Activated CD4-positive, CD25-positive, alpha-beta regulatory T cell treated with anti-CD3 and anti-CD28 coated beads, Interleukin-2, amount 50 U/mL, for 24 hours (primary cell): ENCODE measurements at regions not wholly inside any gene's neighbourhood (a gene's known extent, or its start where the extent isn't known, plus 50 kb on each side); places are given as distances from the start of the nearest gene placed in this dataset.

Experiments
- ATAC-seq, 2 donors: fragments of 150-1000 bp; cut with Tn5 transposase; one replicate each; pipeline ENCODE4 v1.10.0; 2021; ENCODE audit warnings: mild to moderate bottlenecking in 1 of 2, moderate library complexity in 1 of 2

DNA sequence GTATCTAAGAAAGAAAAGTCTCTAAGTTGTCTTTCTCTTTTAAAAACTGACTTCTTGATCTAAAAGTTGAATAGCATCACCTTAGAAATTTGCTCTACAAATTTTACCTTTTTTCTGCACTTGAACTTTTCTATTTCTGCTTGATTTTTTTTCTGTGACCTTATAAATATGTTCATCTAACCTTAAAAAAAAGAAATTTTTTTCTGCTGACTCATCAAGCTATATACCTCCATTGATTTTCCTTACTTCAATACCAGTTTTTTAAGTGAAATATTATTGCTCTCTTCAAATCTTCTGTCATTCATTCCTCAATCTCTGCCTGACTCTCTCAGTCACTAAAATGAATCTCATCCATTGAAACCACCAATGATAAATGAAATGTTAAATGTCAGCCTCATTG is 910.1 kb downstream of the GALC start:
- no peak for ATAC-seq

- ATAC-seq = no peak
These were observed 912.0 kb downstream of the GALC start for GRCh38 chr14:87081004-87081403.

DNA sequence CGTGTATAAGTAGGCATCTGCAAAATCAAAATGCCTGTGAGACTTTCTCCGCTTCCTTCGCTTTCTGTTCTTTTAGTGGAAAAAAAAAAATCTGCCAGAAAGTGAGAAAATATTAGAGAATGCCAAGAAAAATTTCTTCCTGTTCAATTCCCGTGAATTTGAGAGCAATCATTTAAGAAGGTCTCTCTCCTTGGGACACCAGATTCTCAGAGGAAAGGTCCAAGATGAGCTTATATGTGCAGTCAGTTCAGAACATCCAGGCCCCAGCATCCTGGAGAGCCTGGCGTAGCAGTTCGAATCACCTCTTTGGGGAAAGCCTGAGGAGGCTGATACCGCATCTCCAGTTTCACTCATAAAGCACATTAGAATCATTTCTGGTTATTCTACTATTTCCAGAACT is 912.8 kb downstream of the GALC start:
- no peak for ATAC-seq

- ATAC-seq = no peak
These were observed 913.6 kb downstream of the GALC start for GRCh38 chr14:87079416-87079815.

GRCh38 chr14:87076922-87077321 is 916.1 kb downstream of the GALC start:
- no peak for ATAC-seq

DNA sequence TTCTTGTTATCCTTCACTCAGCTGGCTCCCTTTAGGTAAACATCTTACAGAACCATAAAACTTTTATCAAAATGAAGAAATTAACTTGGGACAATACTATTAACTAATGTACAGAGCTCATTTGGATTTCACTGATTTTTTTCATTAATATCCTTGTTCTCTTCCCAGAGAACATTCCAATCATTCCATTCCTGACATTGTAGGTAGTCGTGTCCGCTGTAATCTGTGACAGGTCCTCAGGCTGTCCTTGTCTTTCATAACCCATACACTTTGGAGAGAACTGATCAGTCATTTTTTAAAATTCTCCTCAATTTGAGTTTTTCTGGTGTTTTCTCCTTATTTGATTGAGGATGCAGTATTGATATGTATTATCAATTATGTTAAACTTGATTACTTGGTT is 916.8 kb downstream of the GALC start:
- ATAC-seq = no peak

DNA sequence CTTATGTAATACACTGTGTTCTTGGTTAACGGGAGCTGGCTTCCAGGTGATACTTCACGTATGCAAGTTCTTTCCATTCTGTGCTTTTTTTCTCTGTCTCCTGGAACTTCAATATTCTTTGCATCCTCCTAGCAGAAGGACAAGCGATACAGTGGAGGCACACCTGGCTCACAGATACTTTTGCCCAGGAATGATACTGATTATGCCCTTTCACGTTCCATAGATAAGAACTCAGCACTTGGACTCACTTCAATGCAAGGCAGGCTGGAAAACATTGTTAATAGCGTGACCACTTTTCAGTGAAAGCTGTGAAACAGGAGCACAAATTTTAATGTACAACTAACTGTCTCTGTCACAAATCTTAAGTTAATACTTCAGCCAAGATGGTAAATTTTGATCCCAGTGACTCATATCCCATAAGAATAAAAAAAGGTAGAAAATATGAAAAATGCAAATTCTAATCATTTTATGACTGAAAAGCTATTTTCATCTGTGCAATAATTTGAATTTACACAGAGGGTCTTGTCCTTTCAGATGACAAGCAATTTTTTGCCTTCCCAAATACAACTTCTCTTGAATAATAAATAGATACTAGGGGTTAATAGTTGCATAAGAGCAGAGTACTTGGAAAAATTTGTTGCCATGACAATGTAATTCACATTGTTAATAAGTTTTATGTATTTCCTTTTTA is 919.0 kb downstream of the GALC start:
- ATAC-seq = no peak

DNA sequence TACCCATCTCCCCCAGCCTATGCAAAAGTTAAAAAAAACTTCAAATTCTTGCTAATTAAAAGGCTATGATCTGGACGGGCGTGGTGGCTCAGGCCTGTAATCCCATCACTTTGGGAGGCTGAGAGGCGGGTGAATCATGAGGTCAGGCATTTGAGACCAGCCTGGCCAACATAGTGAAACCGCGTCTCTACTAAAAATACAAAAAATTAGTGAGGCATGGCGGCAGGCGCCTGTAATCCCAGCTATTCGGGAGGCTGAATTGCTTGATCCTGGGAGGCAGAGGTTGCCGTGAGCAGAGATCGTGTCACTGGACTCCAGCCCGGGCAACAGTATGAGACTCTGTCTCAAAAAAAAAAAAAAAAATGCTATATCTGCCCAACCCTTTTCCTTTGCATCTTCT is 925.4 kb downstream of the GALC start:
- ATAC-seq = no peak

- ATAC-seq = no peak
These were observed 925.9 kb downstream of the GALC start for GRCh38 chr14:87067061-87067460.

GRCh38 chr14:87066221-87066817 is 926.7 kb downstream of the GALC start:
- ATAC-seq = no peak

- ATAC-seq = no peak
These were observed 927.6 kb downstream of the GALC start for GRCh38 chr14:87065366-87065765.

DNA sequence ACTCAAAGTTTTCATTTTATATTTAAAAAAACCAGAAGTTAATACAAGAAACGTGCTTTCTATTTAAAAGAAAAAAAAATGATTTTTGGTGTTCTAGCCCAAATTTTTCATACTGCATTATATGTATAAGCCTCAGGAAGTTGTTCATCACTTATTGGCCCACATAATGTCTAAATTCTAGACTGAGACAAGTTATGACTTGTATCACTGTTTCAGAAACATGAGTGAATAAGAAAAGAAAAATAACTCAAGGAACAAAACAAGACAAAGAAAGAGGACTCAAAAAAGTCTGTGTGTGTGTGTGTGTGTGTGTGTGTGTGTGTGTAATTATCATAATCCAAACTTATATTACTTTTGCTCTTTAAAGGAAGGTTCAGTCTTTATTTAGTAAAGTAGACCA is 929.8 kb downstream of the GALC start:
- ATAC-seq = no peak

- ATAC-seq = no peak
These were observed 932.6 kb downstream of the GALC start for GRCh38 chr14:87060405-87060804.

DNA sequence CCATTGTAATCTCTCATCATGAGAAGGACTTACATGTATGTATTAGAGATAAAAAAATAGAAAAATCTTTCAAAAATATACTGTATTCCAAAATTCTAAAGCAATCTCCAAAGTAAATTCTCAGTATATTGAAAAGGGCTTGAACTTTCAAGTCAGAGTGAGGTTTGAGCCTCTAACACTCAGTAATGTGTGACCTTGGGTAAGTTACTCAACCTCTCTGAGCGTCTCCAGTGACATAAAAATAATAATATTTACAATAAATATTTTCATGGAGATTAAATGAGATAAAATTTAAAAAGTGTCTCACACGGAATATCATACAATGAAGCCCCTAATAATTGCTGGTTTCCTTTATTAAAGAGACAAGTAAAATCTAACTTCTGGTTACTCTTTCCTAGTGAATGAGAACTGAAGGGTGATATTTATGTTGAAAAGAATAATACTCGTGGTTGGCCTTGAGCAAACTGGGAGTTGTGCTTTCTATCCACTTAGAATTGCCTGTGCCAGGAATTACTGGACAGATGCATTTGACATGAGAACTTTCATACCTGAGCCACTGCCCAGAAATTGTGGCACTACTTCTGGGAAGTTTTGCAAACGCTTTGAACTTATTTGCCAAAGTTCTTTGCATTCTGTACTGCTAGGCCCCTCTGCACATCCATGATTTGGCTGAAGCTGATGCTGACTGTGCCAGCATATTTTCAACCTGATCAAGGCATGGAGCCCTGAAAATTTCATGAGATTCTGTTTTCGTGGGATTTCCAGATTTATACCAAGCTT is 933.7 kb downstream of the GALC start:
- no peak for ATAC-seq

GRCh38 chr14:87055007-87055406 is 938.0 kb downstream of the GALC start:
- ATAC-seq = no peak

GRCh38 chr14:87052646-87053225 is 940.2 kb downstream of the GALC start:
- no peak for ATAC-seq

DNA sequence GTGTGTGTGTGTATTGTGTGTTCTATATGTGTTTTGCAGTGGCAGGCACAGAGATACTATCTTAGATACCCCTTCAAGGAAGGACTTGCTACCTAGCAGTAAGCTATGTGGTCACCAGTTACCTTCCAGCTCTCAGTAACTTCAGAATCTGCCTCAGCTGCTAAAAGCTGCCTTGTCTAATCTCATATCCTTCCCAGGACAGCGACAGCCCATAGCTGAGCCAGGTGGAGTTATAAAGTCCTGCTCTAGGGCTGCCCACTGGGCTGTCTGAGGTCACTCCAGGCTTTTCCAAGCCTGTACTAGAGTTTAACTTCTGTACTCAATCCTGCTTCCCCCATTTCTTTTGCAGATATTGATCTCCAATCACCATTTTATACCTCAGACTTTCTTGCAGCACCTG is 942.6 kb downstream of the GALC start:
- ATAC-seq = no peak

- no peak for ATAC-seq
These were observed 943.0 kb downstream of the GALC start for GRCh38 chr14:87049950-87050349.

GRCh38 chr14:87046960-87047359 is 946.0 kb downstream of the GALC start:
- no peak for ATAC-seq

- no peak for ATAC-seq
These were observed 947.0 kb downstream of the GALC start for GRCh38 chr14:87045956-87046355.

- no peak for ATAC-seq
These were observed 947.7 kb downstream of the GALC start for GRCh38 chr14:87045246-87045645.

GRCh38 chr14:87044807-87045206 is 948.2 kb downstream of the GALC start:
- no peak for ATAC-seq

DNA sequence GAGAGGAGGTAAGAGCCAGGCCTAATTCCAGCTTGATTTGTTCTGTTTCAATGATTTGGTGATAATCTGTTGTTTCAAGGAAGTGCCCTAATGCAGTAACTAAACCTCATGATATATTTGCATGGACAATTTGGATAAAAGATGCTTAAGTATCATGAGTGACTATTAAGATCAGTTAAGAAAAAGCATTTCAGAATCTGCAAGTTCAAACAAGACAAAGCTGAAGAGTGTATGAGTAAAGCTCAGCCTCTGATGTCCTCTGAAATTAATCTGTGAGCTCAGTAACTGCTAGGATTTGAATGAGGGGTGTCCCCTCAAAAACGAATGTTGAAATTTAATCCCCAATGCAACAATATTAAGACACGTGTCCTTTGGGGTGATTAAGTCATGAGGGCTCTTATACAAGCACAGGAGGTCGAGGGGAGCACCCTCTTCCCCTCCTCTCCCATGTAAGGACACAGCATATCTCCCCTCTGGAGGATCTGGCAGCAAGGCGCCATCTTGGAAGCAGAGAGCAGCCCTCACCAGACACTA is 949.2 kb downstream of the GALC start:
- ATAC-seq = no peak

DNA sequence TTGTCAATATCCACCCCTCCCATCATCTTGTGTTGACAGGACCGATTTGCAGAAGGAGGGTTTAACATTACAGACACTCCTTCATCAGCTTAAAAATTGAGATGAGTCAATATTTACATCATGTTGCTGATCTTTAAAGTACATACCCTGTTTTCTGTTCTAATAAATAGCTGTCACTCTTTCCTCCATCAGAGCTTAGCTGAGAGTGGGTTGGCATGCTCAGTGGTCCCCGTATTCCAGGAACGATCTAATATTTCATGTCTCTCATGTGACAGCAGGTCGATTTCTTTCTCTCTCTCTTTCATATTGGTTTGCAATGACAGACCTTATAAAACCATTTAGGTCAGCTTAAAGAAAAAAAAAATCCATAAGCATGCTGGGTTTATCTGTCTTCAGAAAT is 950.6 kb downstream of the GALC start:
- no peak for ATAC-seq
